H1 (cell line): ENCODE measurements at regions not wholly inside any gene's neighbourhood (a gene's known extent, or its start where the extent isn't known, plus 50 kb on each side); places are given as distances from the start of the nearest gene placed in this dataset.

Experiments
- BACH1 ChIP-seq: IDR thresholded peaks from 2 replicates; pipeline ENCODE4 v1.6.1; 2012; ENCODE audit warnings: low read length, improper control_type of control experiment
- CTCF ChIP-seq, 3 experiments: IDR thresholded peaks; 1 replicate in 2 of 3; 2 replicates in 1 of 3; pipeline versions ENCODE4 v1.5.1 to v1.6.1; 2011; ENCODE audit warnings: low read length in 3 of 3, mild to moderate bottlenecking in 3 of 3, inconsistent platforms in 2 of 3, low read depth in 1 of 3, moderate library complexity in 1 of 3; ENCODE audit not compliant: insufficient read depth in 1 of 3; ENCODE audit errors: control extremely low read depth in 1 of 3
- HDAC2 ChIP-seq, 2 experiments: fragments of 300-600 bp in 1 of 2; sonication (generic) in 1 of 2; IDR thresholded peaks; 2 replicates each; pipeline ENCODE4 v1.6.1; 2011 to 2012; ENCODE audit warnings: low read depth in 2 of 2, low read length in 2 of 2, mild to moderate bottlenecking in 2 of 2, moderate library complexity in 2 of 2, borderline replicate concordance in 1 of 2, inconsistent platforms in 1 of 2
- POLR2A ChIP-seq, 2 experiments: IDR thresholded peaks; 1 replicate in 1 of 2; 2 replicates in 1 of 2; pipeline ENCODE4 v1.6.1; 2011; ENCODE audit warnings: low read depth in 2 of 2, low read length in 2 of 2, mild to moderate bottlenecking in 2 of 2; ENCODE audit errors: control extremely low read depth in 1 of 2
- POLR2AphosphoS5 ChIP-seq: IDR thresholded peaks from 2 replicates; pipeline ENCODE4 v1.6.1; 2011; ENCODE audit warnings: low read depth, low read length
- TAF1 ChIP-seq: IDR thresholded peaks from 2 replicates; pipeline ENCODE4 v1.6.1; 2011; ENCODE audit warnings: mild to moderate bottlenecking, low read depth, low read length

GRCh38 chr4:92112805-92113204, 191.0 kb upstream of the GRID2 start:
- TF ChIP-seq HDAC2 (IDR thresholded peaks at IDR 0.05; ENCODE audit: borderline replicate concordance in 1 of 2, low read depth in 2 of 2, low read length in 2 of 2) (no peak), POLR2A (IDR thresholded peaks at IDR 0.05; ENCODE audit: control extremely low read depth in 1 of 2, low read depth in 2 of 2, low read length in 2 of 2) (no peak), CTCF (IDR thresholded peaks at IDR 0.05; ENCODE audit: control extremely low read depth in 1 of 3, insufficient read depth in 1 of 3, low read depth in 1 of 3, low read length in 3 of 3) (no peak), BACH1 (no peak), POLR2AphosphoS5 (no peak), TAF1 (no peak)
